HEK293 (cell line): ENCODE measurements at regions not wholly inside any gene's neighbourhood (a gene's known extent, or its start where the extent isn't known, plus 50 kb on each side); places are given as distances from the start of the nearest gene placed in this dataset.

Experiments used
- SP2 ChIP-seq: fragments of 450-650 bp; formaldehyde crosslinking; IDR thresholded peaks from 2 replicates; pipeline ENCODE4 v1.5.1; 2016; ENCODE audit warnings: missing biosample characterization, missing genetic modification characterization
- TCF7L2 ChIP-seq: IDR thresholded peaks from 2 replicates; pipeline ENCODE4 v1.6.1; 2011; ENCODE audit warnings: low read depth, mild to moderate bottlenecking, inconsistent platforms, low read length, moderate library complexity, borderline replicate concordance
- ZBTB7A ChIP-seq: fragments of 450-650 bp; formaldehyde crosslinking; IDR thresholded peaks from 2 replicates; pipeline ENCODE4 v1.5.1; 2016; ENCODE audit warnings: low read depth, missing biosample characterization, missing genetic modification characterization
- ZNF121 ChIP-seq: fragments of 450-650 bp; formaldehyde crosslinking; IDR thresholded peaks from 2 replicates; pipeline ENCODE4 v1.5.1; 2016; ENCODE audit warnings: missing biosample characterization, missing genetic modification characterization
- ZNF16 ChIP-seq: fragments of 450-650 bp; formaldehyde crosslinking; IDR thresholded peaks from 2 replicates; pipeline ENCODE4 v1.5.1; 2016; ENCODE audit warnings: low read depth, missing biosample characterization, missing genetic modification characterization
- ZNF175 ChIP-seq: fragments of 450-650 bp; formaldehyde crosslinking; IDR thresholded peaks from 2 replicates; pipeline ENCODE4 v1.5.1; 2016; ENCODE audit warnings: missing biosample characterization, missing genetic modification characterization
- ZNF239 ChIP-seq: fragments of 450-650 bp; formaldehyde crosslinking; IDR thresholded peaks from 2 replicates; pipeline ENCODE4 v1.5.1; 2016; ENCODE audit warnings: missing biosample characterization, missing genetic modification characterization
- ZNF707 ChIP-seq: fragments of 450-650 bp; formaldehyde crosslinking; IDR thresholded peaks from 2 replicates; pipeline ENCODE4 v1.5.1; 2016; ENCODE audit warnings: missing biosample characterization, missing genetic modification characterization
- ZSCAN18 ChIP-seq: fragments of 450-650 bp; formaldehyde crosslinking; IDR thresholded peaks from 2 replicates; pipeline ENCODE4 v1.5.1; 2016; ENCODE audit warnings: missing biosample characterization, missing genetic modification characterization
- TF ChIP-seq, protein P1 (sequence below): sonication (generic); formaldehyde crosslinking; IDR thresholded peaks from 2 replicates; pipeline ENCODE4 v1.8.1; 2022; ENCODE audit warnings: mild to moderate bottlenecking, moderate library complexity, missing genetic modification reagents
- TF ChIP-seq, protein P2 (sequence below): fragments of 450-650 bp; formaldehyde crosslinking; IDR thresholded peaks from 2 replicates; pipeline ENCODE4 v1.5.1; 2016; ENCODE audit warnings: missing biosample characterization, missing genetic modification characterization

GRCh38 chr7:32164341-32164996 lies 94.3 kb upstream of the PDE1C start:
- TF ChIP-seq, protein P1, sequence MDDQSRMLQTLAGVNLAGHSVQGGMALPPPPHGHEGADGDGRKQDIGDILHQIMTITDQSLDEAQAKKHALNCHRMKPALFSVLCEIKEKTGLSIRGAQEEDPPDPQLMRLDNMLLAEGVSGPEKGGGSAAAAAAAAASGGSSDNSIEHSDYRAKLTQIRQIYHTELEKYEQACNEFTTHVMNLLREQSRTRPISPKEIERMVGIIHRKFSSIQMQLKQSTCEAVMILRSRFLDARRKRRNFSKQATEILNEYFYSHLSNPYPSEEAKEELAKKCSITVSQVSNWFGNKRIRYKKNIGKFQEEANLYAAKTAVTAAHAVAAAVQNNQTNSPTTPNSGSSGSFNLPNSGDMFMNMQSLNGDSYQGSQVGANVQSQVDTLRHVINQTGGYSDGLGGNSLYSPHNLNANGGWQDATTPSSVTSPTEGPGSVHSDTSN: no peak
- TF ChIP-seq ZNF175 (tag by site-specific recombination): no peak
- no peak for TF ChIP-seq SP2
- TF ChIP-seq, protein P2, sequence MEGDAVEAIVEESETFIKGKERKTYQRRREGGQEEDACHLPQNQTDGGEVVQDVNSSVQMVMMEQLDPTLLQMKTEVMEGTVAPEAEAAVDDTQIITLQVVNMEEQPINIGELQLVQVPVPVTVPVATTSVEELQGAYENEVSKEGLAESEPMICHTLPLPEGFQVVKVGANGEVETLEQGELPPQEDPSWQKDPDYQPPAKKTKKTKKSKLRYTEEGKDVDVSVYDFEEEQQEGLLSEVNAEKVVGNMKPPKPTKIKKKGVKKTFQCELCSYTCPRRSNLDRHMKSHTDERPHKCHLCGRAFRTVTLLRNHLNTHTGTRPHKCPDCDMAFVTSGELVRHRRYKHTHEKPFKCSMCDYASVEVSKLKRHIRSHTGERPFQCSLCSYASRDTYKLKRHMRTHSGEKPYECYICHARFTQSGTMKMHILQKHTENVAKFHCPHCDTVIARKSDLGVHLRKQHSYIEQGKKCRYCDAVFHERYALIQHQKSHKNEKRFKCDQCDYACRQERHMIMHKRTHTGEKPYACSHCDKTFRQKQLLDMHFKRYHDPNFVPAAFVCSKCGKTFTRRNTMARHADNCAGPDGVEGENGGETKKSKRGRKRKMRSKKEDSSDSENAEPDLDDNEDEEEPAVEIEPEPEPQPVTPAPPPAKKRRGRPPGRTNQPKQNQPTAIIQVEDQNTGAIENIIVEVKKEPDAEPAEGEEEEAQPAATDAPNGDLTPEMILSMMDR: no peak
- no peak for TF ChIP-seq ZNF707 (tag by site-specific recombination)
- no peak for TF ChIP-seq ZBTB7A
- TF ChIP-seq ZNF121 (tag by site-specific recombination): no peak
- no peak for TF ChIP-seq ZSCAN18 (tag by site-specific recombination)
- no peak for TF ChIP-seq ZNF16 (tag by site-specific recombination)
- no peak for TF ChIP-seq TCF7L2
- no peak for TF ChIP-seq ZNF239 (tag by site-specific recombination)
